K562 (cell line): ENCODE measurements at regions not wholly inside any gene's neighbourhood (a gene's known extent, or its start where the extent isn't known, plus 50 kb on each side); places are given as distances from the start of the nearest gene placed in this dataset.

ENCODE experiments used
- ATAC-seq: fragments of 200-7000 bp; cut with Tn5 transposase; 3 replicates; pipeline ENCODE4 v1.9.1; 2020; ENCODE audit warnings: moderate library complexity
- BruUV-seq: library from RNA; stranded (reverse); fragments of 400-500 nt; replicated peaks from 2 replicates; lab custom pipeline; 2021; lab: Mats Ljungman, UMichigan
- CTCF ChIA-PET: fragments of 300-600 bp; formaldehyde crosslinking; extraction: SDS; loops from one replicate; lab custom pipeline; 2021; ENCODE audit warnings: low intra/inter-chr PET ratio; lab: Yijun Ruan, JAX
- POLR2A ChIA-PET: fragments of 300-600, 350-650 bp; sonication (Branson Sonifier 250); formaldehyde crosslinking; extraction: SDS; loops from one replicate; lab custom pipeline; 2021; ENCODE audit warnings: antibody characterized with exemption, inconsistent platforms; lab: Yijun Ruan, JAX
- DNase-seq, 4 experiments: peaks; one replicate each; pipeline versions ENCODE4 v3.0.0 to v3.0.0-alpha.2; 2011 to 2018; ENCODE audit warnings: low spot score in 3 of 4, mixed read lengths in 3 of 4; ENCODE audit errors: extremely low read depth in 1 of 4
- FAIRE-seq: peaks from 2 replicates; lab custom pipeline; 2011; peaks lifted over from hg19 to GRCh38; lab: Jason Lieb, UNC
- H2AFZ ChIP-seq: 2 replicates; pipeline ENCODE4 v1.6.0; 2011; ENCODE audit warnings: low read depth, low read length, control low read depth, inconsistent platforms
- H3K27ac ChIP-seq: fragments of 200-600 bp; 3 replicates; pipeline ENCODE4 v1.8.0; 2011; ENCODE audit warnings: low read depth, mild to moderate bottlenecking, control low read depth, inconsistent platforms, low read length, moderate library complexity, mixed read lengths; ENCODE audit errors: extremely low read depth
- H3K27me3 ChIP-seq, 2 experiments: fragments of 300-600 bp in 1 of 2; 2 replicates in 1 of 2; 3 replicates in 1 of 2; pipeline versions ENCODE4 v1.6.0 to v1.8.0; 2011; ENCODE audit warnings: inconsistent platforms in 2 of 2, low read length in 2 of 2, mild to moderate bottlenecking in 1 of 2, mixed read lengths in 1 of 2, moderate library complexity in 1 of 2; ENCODE audit not compliant: control insufficient read depth in 2 of 2, insufficient read depth in 2 of 2
- H3K36me3 ChIP-seq: fragments of 300-600 bp; 3 replicates; pipeline ENCODE4 v1.8.0; 2011; ENCODE audit warnings: mild to moderate bottlenecking, low read length, inconsistent platforms; ENCODE audit not compliant: control insufficient read depth, insufficient read depth
- H3K4me1 ChIP-seq, 2 experiments: fragments of 200-600 bp in 1 of 2; replicated peaks in 1 of 2; 2 replicates in 1 of 2; 3 replicates in 1 of 2; pipeline versions ENCODE4 v1.5.1 to v1.8.0; 2011; ENCODE audit warnings: inconsistent platforms in 2 of 2, low read length in 2 of 2, mild to moderate bottlenecking in 1 of 2, mixed read lengths in 1 of 2, moderate library complexity in 1 of 2; ENCODE audit not compliant: control insufficient read depth in 2 of 2, insufficient read depth in 2 of 2
- H3K4me2 ChIP-seq: 2 replicates; pipeline ENCODE4 v1.6.1; 2011; ENCODE audit warnings: low read length, control low read depth, inconsistent platforms, mixed read lengths; ENCODE audit not compliant: insufficient read depth
- H3K4me3 ChIP-seq: fragments of 200-600 bp; sonication (generic), shearing (Covaris generic); 2 replicates; pipeline ENCODE4 v1.5.1; 2016; ENCODE audit warnings: control low read depth, inconsistent platforms
- H3K79me2 ChIP-seq: fragments of 200-600 bp; 3 replicates; pipeline ENCODE4 v1.8.0; 2011; ENCODE audit warnings: low read length, inconsistent platforms; ENCODE audit not compliant: control insufficient read depth, insufficient read depth
- H3K9ac ChIP-seq, 2 experiments: 2 replicates each; pipeline versions ENCODE4 v1.6.0 to v1.6.1; 2011; ENCODE audit warnings: low read depth in 2 of 2, low read length in 2 of 2, control low read depth in 1 of 2, inconsistent platforms in 1 of 2, mild to moderate bottlenecking in 1 of 2, mixed read lengths in 1 of 2; ENCODE audit not compliant: insufficient read depth in 1 of 2
- H3K9me1 ChIP-seq: one replicate; pipeline ENCODE4 v1.6.0; 2011; ENCODE audit warnings: inconsistent platforms, mild to moderate bottlenecking, low read length, moderate library complexity; ENCODE audit not compliant: control insufficient read depth, insufficient read depth
- H3K9me3 ChIP-seq: replicated peaks from 2 replicates; pipeline ENCODE4 v1.5.1; 2011; ENCODE audit warnings: low read depth, low read length, inconsistent platforms; ENCODE audit not compliant: control insufficient read depth, insufficient read depth
- H4K20me1 ChIP-seq: replicated peaks from 2 replicates; pipeline ENCODE4 v1.6.1; 2011; ENCODE audit warnings: low read length, inconsistent platforms, mixed read lengths; ENCODE audit not compliant: control insufficient read depth, insufficient read depth
- ATF2 ChIP-seq: sonication (generic); formaldehyde crosslinking; IDR thresholded peaks from 2 replicates; pipeline ENCODE4 v1.8.1; 2022; ENCODE audit warnings: missing genetic modification reagents
- BRF1 ChIP-seq: IDR thresholded peaks from 3 replicates; pipeline ENCODE4 v1.6.1; 2011; ENCODE audit warnings: borderline replicate concordance, mild to moderate bottlenecking; ENCODE audit not compliant: insufficient read length; ENCODE audit errors: extremely low read depth
- CSDE1 ChIP-seq, 2 experiments: fragments of 450-650 bp; IDR thresholded peaks; 2 replicates each; pipeline ENCODE4 v1.6.1; 2016; ENCODE audit warnings: mild to moderate bottlenecking in 1 of 2
- CTCF ChIP-seq, 3 experiments: IDR thresholded peaks in 2 of 3; conservative IDR thresholded peaks in 1 of 3; 2 replicates each; pipeline ENCODE4 v1.5.1; 2011 to 2012; ENCODE audit warnings: low read length in 3 of 3, mild to moderate bottlenecking in 3 of 3, control low read depth in 2 of 3, improper control_type of control experiment in 1 of 3, inconsistent platforms in 1 of 3, low read depth in 1 of 3, mixed read lengths in 1 of 3, moderate library complexity in 1 of 3; ENCODE audit not compliant: insufficient read depth in 2 of 3
- FOXA1 ChIP-seq: fragments of 450-650 bp; IDR thresholded peaks from 2 replicates; pipeline ENCODE4 v1.6.1; 2016; ENCODE audit warnings: mild to moderate bottlenecking, borderline replicate concordance
- HDAC3 ChIP-seq: fragments of 450-650 bp; IDR thresholded peaks from 2 replicates; pipeline ENCODE4 v1.6.1; 2018; ENCODE audit warnings: borderline replicate concordance, mild to moderate bottlenecking, moderate library complexity; ENCODE audit not compliant: partially characterized antibody
- HOXB6 ChIP-seq: fragments of 250-450 bp; sonication (Bioruptor Pico); IDR thresholded peaks from 2 replicates; pipeline ENCODE4 v1.5.1; 2022; ENCODE audit warnings: mild to moderate bottlenecking, borderline replicate concordance
- JUNB ChIP-seq: fragments of 450-650 bp; formaldehyde crosslinking; conservative IDR thresholded peaks from 2 replicates; pipeline ENCODE4 v1.4.0; 2020; ENCODE audit warnings: mild to moderate bottlenecking
- KLF10 ChIP-seq: fragments of 250-450 bp; sonication (Bioruptor Pico); IDR thresholded peaks from 2 replicates; pipeline ENCODE4 v1.6.1; 2021; ENCODE audit warnings: matching md5 sums
- KLF13 ChIP-seq: fragments of 450-650 bp; IDR thresholded peaks from 2 replicates; pipeline ENCODE4 v1.6.1; 2016; ENCODE audit warnings: missing genetic modification characterization, low read depth, mild to moderate bottlenecking, missing compliant biosample characterization, moderate library complexity, borderline replicate concordance
- RFX7 ChIP-seq: fragments of 250-450 bp; sonication (Bioruptor Pico); IDR thresholded peaks from 2 replicates; pipeline ENCODE4 v1.5.1; 2021; ENCODE audit warnings: mild to moderate bottlenecking
- SMARCB1 ChIP-seq: IDR thresholded peaks from 2 replicates; pipeline ENCODE4 v1.6.1; 2011; ENCODE audit warnings: improper control_type of control experiment, low read depth; ENCODE audit not compliant: insufficient read length
- SNIP1 ChIP-seq: fragments of 450-650 bp; IDR thresholded peaks from 2 replicates; pipeline ENCODE4 v1.7.1; 2017; ENCODE audit warnings: low read depth, mild to moderate bottlenecking
- STAT5B ChIP-seq: fragments of 250-450 bp; sonication (Bioruptor Pico); IDR thresholded peaks from 2 replicates; pipeline ENCODE4 v1.8.0; 2021; ENCODE audit warnings: mild to moderate bottlenecking, inconsistent platforms
- TSC22D4 ChIP-seq: fragments of 450-650 bp; IDR thresholded peaks from 2 replicates; pipeline ENCODE4 v1.6.1; 2016; ENCODE audit warnings: missing genetic modification characterization, missing biosample characterization, control low read depth
- ZBTB34 ChIP-seq: fragments of 250-450 bp; sonication (Bioruptor Pico); IDR thresholded peaks from 2 replicates; pipeline ENCODE4 v1.8.0; 2021; ENCODE audit warnings: mild to moderate bottlenecking, moderate library complexity
- ZNF644 ChIP-seq: fragments of 200-800 bp; sonication (Bioruptor generic); IDR thresholded peaks from 2 replicates; pipeline ENCODE4 v1.6.1; 2016; ENCODE audit warnings: low read depth, missing genetic modification characterization, missing compliant biosample characterization
- WGBS: fragments of 100-300 bp; shearing (Covaris generic); methylation state at CpG from one replicate; pipeline ENCODE4 v1.1.6; 2016; ENCODE audit warnings: low coverage, mixed read lengths; ENCODE audit not compliant: insufficient coverage; ENCODE audit errors: missing lambda C conversion rate; 5-methylcytosine and 5-hydroxymethylcytosine counted together
- in situ Hi-C: fragments of 300-500 bp; cut with MboI; formaldehyde crosslinking; loops from 4 replicates; pipeline ENCODE4 v1.15.0; 2018; ENCODE audit warnings: inconsistent platforms, mixed read lengths
- intact Hi-C: fragments of 100-400 bp; cut with micrococcal nuclease; formaldehyde crosslinking; loops from 2 replicates; pipeline ENCODE4 v1.14.2; 2022

GRCh38 chr10:24790599-24790998 is 66.9 kb upstream of the ARHGAP21 start (continued):
- TF ChIP-seq JUNB (CRISPR knock-in tag): no peak

- no peaks in the 10 kb centered on the region for H3K9me3 ChIP-seq
- H4K20me1 ChIP-seq: no peaks in the 10 kb centered on the region
- no peak for FAIRE-seq
- H3K27ac ChIP-seq: no peak overlapping the region
- in situ Hi-C loops (no loop called here), intact Hi-C loops (loop anchor here (10.0 kb wide), 1 partner anchor 145 kb away; no protein-coding TSS in a partner anchor)
- H3K27me3 ChIP-seq: no peaks in the 10 kb centered on the region
- WGBS: 67% methylated on average over 7 of the region's 7 CpGs
- DNase-seq: no peak
- H3K4me2 ChIP-seq: no peak overlapping the region
- no peaks in the 10 kb centered on the region for H3K36me3 ChIP-seq
- H3K4me3 ChIP-seq: no peak overlapping the region
- no peak for ATAC-seq
- H3K9ac ChIP-seq: no peak overlapping the region
- TF ChIP-seq HOXB6 (CRISPR knock-in tag): no peak
- TF ChIP-seq SNIP1: no peak
- TF ChIP-seq BRF1: no peak
- no peak for TF ChIP-seq ATF2 (CRISPR knock-in tag)
- no peak for TF ChIP-seq ZNF644
- TF ChIP-seq KLF10 (CRISPR knock-in tag): no peak
- no peak for TF ChIP-seq FOXA1
- TF ChIP-seq STAT5B (CRISPR knock-in tag): no peak
- no peak for TF ChIP-seq SMARCB1
- TF ChIP-seq RFX7 (CRISPR knock-in tag): no peak
- TF ChIP-seq ZBTB34 (CRISPR knock-in tag): no peak
- TF ChIP-seq HDAC3: no peak
- no peak for TF ChIP-seq CSDE1 (IDR thresholded peaks at IDR 0.05)
- no peak for TF ChIP-seq KLF13 (tag)
- no peak for TF ChIP-seq TSC22D4 (tag)
- no peak for TF ChIP-seq CTCF (IDR thresholded peaks at IDR 0.05 in 2 of 3, conservative IDR thresholded peaks at IDR 0.05 in 1 of 3; ENCODE audit: insufficient read depth in 2 of 3, low read depth in 1 of 3, low read length in 3 of 3)
- H2AFZ ChIP-seq: no peak overlapping the region
- no TSS peak for BruUV-seq
- H3K79me2 ChIP-seq: no peaks in the 10 kb centered on the region
- peaks cover 0 to 7% of the 10 kb centered on the region in 2 experiments; a peak in 2 of 5 replicates for H3K4me1 ChIP-seq
- no peaks in the 10 kb centered on the region for H3K9me1 ChIP-seq
- ChIA-PET POLR2A (no interaction called here), CTCF (no interaction called here)
Measured at GRCh38 chr10:24790073-24790472, 66.4 kb upstream of the ARHGAP21 start.
